ENCODE measurements at regions not wholly inside any gene's neighbourhood (a gene's known extent, or its start where the extent isn't known, plus 50 kb on each side); places are given as distances from the start of the nearest gene placed in this dataset.

GRCh38 chr9:99385814-99386279 is 163.8 kb downstream of the SEC61B start:
- TF ChIP-seq, protein P1, sequence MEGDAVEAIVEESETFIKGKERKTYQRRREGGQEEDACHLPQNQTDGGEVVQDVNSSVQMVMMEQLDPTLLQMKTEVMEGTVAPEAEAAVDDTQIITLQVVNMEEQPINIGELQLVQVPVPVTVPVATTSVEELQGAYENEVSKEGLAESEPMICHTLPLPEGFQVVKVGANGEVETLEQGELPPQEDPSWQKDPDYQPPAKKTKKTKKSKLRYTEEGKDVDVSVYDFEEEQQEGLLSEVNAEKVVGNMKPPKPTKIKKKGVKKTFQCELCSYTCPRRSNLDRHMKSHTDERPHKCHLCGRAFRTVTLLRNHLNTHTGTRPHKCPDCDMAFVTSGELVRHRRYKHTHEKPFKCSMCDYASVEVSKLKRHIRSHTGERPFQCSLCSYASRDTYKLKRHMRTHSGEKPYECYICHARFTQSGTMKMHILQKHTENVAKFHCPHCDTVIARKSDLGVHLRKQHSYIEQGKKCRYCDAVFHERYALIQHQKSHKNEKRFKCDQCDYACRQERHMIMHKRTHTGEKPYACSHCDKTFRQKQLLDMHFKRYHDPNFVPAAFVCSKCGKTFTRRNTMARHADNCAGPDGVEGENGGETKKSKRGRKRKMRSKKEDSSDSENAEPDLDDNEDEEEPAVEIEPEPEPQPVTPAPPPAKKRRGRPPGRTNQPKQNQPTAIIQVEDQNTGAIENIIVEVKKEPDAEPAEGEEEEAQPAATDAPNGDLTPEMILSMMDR (IDR thresholded peaks at IDR 0.05) = no peak
- TF ChIP-seq POLR2A (IDR thresholded peaks at IDR 0.05) (no peak), EP300 (IDR thresholded peaks at IDR 0.05) (no peak)
